GM21723 (cell line): ENCODE measurements at regions not wholly inside any gene's neighbourhood (a gene's known extent, or its start where the extent isn't known, plus 50 kb on each side); places are given as distances from the start of the nearest gene placed in this dataset.
"Not testable (repeated sequence)": the region's sequence is repeated elsewhere in the genome, so short reads cannot be mapped to it uniquely, and the experiment has no call there.

Experiments used
- ATAC-seq: cut with Tn5 transposase; IDR thresholded peaks from one replicate; pipeline ENCODE4 v1.9.1; 2021; ENCODE audit warnings: mild to moderate bottlenecking, moderate library complexity; ENCODE audit not compliant: unreplicated experiment

DNA sequence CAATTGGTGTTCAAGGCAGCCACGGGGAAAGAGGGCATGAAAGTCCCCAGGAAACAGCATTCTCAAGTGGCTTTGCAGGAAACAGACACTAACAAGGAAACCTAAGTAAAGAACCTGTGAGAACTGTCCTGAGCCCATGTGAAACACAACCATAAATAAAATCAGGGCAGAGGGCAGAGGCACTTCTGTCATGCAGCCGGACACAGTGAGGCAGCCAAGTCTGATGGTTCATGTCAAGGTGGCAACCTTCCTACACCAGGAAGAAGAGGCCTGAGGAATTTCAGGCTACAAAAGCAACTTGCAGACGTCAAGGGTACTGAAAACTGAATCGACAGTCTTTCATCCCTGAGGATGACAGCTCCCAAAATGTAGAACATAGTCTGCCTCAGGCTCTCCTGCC, 458.2 kb upstream of the NPVF start:
- ATAC-seq: no peak

DNA sequence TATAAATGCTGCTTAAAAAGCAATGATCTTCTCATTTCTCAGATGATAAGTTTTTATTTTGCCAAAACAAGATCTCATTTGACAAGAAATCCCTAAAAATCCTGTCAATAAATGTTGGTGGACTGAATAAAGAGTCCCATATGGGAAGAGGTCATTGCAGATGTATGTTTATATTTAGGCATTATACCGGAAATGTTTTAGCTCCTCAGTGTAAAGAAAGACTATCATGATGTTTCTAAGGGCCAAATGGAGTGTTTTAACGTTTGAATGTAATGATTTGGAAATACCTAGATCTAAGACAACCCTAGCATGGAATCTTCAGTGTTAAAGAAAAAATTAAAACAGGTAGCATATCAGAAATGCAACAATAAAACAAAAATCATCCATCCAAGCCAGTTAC, 457.8 kb upstream of the NFE2L3 start:
- ATAC-seq: no peak

GRCh38 chr7:25694699-25695098, 457.3 kb upstream of the NFE2L3 start:
- ATAC-seq: no peak

- no peak for ATAC-seq
Measured at GRCh38 chr7:25696571-25696970, 455.4 kb upstream of the NFE2L3 start.

- ATAC-seq: no peak
Measured at GRCh38 chr7:25698451-25699113, 453.4 kb upstream of the NFE2L3 start.

DNA sequence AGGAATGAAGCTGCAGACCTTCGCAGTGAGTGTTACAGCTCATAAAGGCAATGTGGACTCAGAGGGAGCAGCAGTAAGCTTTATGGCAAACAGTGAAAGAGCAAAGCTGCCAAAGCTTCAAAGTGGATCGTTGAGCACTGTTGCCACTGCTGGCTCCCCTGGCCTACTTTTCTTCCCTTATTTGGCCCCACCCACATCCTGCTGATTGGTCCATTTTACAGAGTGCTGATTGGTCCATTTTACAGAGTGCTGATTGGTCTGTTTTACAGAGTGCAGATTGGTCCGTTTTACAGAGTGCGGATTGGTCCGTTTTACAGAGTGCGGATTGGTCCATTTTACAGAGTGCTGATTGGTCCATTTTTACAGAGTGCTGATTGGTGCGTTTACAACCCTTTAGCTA, 451.9 kb upstream of the NFE2L3 start:
- not testable (repeated sequence) for ATAC-seq

DNA sequence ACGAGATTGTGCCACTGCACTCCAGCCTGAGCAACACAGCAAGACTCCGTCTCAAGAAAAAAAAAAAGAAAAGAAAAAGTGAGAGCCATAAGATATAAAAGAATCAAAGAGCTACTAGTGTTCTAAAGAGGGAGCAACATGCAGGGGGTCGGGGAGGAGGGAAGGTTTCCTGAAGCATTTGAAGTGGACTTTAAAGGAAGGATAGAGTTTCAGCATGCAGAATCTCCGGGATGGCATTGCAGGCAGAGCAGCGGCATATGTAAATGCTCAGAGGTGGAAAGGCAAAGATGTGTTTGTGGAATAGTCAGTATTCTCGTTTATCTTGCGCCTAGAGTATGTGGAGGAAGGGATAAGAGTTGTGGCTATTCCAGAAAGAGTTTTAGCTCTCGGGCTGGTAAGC, 447.6 kb upstream of the NFE2L3 start:
- ATAC-seq: no peak

- no peak for ATAC-seq
Measured at GRCh38 chr7:25706764-25707163, 445.2 kb upstream of the NFE2L3 start.

GRCh38 chr7:25707768-25708620, 444.0 kb upstream of the NFE2L3 start:
- ATAC-seq: no peak

DNA sequence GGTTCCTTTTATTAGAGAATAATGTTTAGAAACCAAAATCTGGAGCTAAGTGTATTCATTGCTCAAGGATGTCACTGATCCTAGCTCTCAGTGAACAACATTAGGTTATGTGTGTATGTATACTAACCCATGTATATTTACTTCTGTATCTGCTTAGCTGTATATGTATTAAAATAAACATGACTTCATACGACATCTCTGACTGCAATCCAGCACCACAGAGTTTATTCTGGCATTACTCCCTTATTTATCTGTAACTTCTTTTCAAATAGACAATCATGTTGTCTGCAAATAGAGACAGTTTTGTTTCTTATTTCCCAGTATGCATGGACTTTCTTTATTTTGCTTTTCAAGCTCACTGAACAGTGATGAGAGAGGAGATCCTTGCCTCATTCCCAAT, 441.0 kb upstream of the NFE2L3 start:
- no peak for ATAC-seq

GRCh38 chr7:25711940-25712339, 440.1 kb upstream of the NFE2L3 start:
- no peak for ATAC-seq

- no peak for ATAC-seq
Measured at GRCh38 chr7:25712500-25712899, 439.5 kb upstream of the NFE2L3 start.

DNA sequence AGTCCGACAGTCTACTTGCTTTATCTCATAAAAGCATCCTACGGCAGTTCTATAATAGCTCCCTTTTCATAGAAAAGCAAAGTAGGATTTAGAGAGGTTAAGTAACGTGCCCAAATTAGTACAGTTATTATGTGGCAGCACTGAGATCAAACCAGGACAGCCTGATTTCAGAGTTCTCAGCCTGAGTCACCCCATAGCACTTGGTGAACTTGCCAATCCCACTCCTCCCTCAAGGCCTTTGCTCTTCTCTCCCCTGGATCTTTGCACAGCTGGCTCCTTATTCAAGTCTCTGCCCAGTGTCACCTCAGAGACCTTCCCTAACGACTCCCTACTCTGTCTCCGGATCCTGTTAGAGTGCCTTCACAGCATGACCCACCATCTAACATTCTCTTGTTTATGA, 438.0 kb upstream of the NFE2L3 start:
- ATAC-seq: no peak

DNA sequence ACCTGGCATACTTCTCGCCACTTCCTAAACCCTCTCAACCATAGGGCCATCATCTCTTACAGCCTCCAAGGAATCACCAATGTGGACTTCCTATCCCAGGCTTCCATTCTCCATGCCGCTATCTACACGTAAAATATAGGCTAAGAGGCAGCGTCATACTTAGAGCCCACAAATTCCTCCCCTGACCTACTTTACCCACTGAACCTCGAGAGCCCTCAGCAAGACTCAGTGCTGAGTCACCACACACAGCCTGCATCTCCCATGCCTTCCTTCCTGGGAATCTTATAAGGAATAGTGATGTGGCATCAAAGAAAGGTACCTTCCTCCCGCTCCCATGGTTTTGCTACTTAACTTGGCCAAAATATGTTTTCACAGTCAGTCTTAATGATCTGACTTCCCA, 435.6 kb upstream of the NFE2L3 start:
- no peak for ATAC-seq

GRCh38 chr7:25718596-25718995, 433.4 kb upstream of the NFE2L3 start:
- no peak for ATAC-seq

DNA sequence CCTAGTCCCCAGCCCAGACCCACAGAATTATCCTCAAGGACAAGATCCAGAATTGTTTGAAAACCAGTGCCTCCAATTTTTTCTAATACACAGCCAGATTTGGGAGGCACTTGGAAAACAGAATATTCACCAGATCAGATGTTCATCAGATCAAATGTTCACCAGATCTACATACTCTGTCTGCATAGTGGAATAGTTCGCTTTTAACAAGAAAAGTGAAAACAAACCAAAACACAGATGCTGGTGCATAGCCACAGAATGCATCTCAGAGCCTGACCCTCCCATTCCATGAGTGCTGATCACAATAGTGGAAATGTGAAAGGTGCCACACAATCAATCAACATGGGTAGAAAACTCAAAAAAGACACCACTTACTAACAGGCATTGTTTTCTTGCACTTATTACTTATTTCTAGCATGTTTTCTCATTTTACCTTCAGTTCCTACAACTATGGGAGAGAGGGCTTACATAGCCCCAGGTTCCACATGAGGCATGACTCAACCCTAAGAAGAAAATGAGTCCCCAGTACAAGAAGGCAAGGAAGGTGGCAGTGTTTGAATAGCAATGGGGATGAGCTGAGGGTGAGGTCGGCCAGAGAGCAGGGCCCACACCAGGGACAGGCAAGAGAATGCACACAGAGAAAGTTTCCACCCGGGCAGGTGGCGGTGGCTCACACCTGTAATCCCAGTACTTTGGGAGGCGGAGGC, 432.7 kb upstream of the NFE2L3 start:
- no peak for ATAC-seq

DNA sequence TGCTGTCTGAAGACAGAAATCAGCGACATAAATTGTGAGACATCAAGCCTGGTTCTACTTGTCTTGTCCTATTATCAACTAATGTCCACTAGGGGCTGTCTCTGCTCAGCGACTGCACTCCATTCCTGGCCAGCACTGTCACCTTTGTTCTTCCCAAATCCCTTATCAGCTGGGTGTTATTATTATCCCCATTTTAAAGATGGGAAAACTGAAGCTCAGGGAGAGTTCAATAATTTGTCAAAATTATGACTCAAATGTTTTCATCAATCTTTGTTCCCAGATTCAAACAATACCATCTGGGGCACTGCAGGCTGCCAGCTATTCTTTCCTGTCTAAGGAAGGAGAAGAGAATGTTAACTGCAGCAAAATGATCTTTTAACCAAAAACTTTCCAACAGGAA, 431.6 kb upstream of the NFE2L3 start:
- ATAC-seq: no peak

- no peak for ATAC-seq
Measured at GRCh38 chr7:25722856-25723255, 429.1 kb upstream of the NFE2L3 start.

DNA sequence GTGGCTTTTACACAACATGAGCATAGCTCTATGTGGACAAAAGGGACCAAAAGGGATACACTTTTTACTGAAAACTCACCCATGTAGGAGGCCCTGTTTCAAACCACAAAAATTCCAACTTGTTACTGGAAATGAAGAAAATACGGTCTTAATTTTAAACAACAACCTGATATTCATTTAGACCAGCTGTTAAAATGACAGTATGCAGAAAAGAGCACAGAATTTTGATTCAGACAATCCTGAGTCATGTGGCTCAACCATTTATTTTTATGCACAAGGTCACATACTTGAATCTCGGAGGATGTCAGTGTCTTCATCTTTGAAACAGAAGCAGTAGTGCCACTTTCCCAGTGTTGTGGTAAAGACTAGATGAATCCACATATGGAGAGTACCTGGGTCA, 426.5 kb upstream of the NFE2L3 start:
- no peak for ATAC-seq

DNA sequence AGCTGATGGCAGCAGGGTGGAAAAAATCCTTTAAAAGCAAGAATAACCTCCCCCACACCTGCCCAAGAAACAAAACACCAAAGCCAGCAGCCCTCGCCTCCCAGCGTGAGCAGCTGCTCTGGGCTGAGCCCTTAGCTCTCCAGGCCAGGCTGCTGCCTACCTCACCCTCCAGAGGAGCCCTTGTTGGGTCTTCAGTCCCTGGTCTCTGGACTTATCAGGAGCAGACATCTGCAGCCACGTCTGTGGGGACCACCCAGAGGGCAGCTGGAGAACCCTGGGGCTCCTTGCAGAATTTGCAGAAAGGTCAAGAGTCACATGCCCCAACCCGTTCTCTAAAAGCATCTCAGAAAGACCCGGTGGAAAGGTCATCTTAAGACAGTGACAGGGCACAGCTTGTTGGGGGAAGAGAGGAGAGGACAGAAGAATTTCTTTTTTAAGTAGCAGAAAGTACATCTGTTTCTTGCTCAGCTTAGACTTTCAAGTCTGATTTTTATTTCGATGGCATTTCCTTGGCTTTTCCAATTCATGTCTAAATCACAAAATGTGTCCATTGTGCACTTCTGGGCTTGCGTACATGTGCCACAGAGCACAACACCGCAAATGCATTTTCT, 425.7 kb upstream of the NFE2L3 start:
- no peak for ATAC-seq

- ATAC-seq: no peak
Measured at GRCh38 chr7:25726781-25727311, 425.2 kb upstream of the NFE2L3 start.
